NCI-H2196 (cell line): ENCODE measurements at regions not wholly inside any gene's neighbourhood (a gene's known extent, or its start where the extent isn't known, plus 50 kb on each side); places are given as distances from the start of the nearest gene placed in this dataset.
"Not testable (repeated sequence)": the region's sequence is repeated elsewhere in the genome, so short reads cannot be mapped to it uniquely, and the experiment has no call there.

Source experiments
- DNase-seq: peaks from one replicate; lab custom pipeline; 2025; ENCODE audit not compliant: unreplicated experiment; lab: John Stamatoyannopoulos, UW

GRCh38 chr5:145660897-145661640 lies 174.1 kb downstream of the PRELID2 start:
- no peak for DNase-seq

- no peak for DNase-seq
Measured at GRCh38 chr5:145658435-145658834, 176.7 kb downstream of the PRELID2 start.

GRCh38 chr5:145652700-145653099 lies 182.4 kb downstream of the PRELID2 start:
- DNase-seq: not testable (repeated sequence)

GRCh38 chr5:145647137-145647536 lies 188.0 kb downstream of the PRELID2 start:
- DNase-seq: not testable (repeated sequence)

- not testable (repeated sequence) for DNase-seq
Measured at GRCh38 chr5:145643214-145643613, 191.9 kb downstream of the PRELID2 start.

GRCh38 chr5:145637396-145637795 lies 197.7 kb downstream of the PRELID2 start:
- no peak for DNase-seq

- no peak for DNase-seq
Measured at GRCh38 chr5:145636371-145636770, 198.8 kb downstream of the PRELID2 start.

- no peak for DNase-seq
Measured at GRCh38 chr5:145633474-145633873, 201.7 kb downstream of the PRELID2 start.

GRCh38 chr5:145632701-145633100 lies 202.4 kb downstream of the PRELID2 start:
- no peak for DNase-seq

GRCh38 chr5:145629047-145629446 lies 206.1 kb downstream of the PRELID2 start:
- no peak for DNase-seq

GRCh38 chr5:145628525-145628924 lies 206.6 kb downstream of the PRELID2 start:
- no peak for DNase-seq

- DNase-seq: no peak
Measured at GRCh38 chr5:145619806-145620310, 215.3 kb downstream of the PRELID2 start.

- not testable (repeated sequence) for DNase-seq
Measured at GRCh38 chr5:145616739-145617138, 218.4 kb downstream of the PRELID2 start.

- no peak for DNase-seq
Measured at GRCh38 chr5:145598983-145599382, 236.2 kb downstream of the PRELID2 start.

- DNase-seq: no peak
Measured at GRCh38 chr5:145598184-145598583, 237.0 kb downstream of the PRELID2 start.

GRCh38 chr5:145591578-145591977 lies 243.6 kb downstream of the PRELID2 start:
- no peak for DNase-seq

GRCh38 chr5:145589063-145589462 lies 246.1 kb downstream of the PRELID2 start:
- no peak for DNase-seq

- no peak for DNase-seq
Measured at GRCh38 chr5:145588558-145588957, 246.6 kb downstream of the PRELID2 start.

- DNase-seq: no peak
Measured at GRCh38 chr5:145588113-145588512, 247.0 kb downstream of the PRELID2 start.

- no peak for DNase-seq
Measured at GRCh38 chr5:145587710-145588109, 247.4 kb downstream of the PRELID2 start.

- no peak for DNase-seq
Measured at GRCh38 chr5:145587308-145587672, 247.9 kb downstream of the PRELID2 start.

- DNase-seq: no peak
Measured at GRCh38 chr5:145586661-145587307, 248.4 kb downstream of the PRELID2 start.
